ENCODE measurements at regions not wholly inside any gene's neighbourhood (a gene's known extent, or its start where the extent isn't known, plus 50 kb on each side); places are given as distances from the start of the nearest gene placed in this dataset.
"Not testable (repeated sequence)": the region's sequence is repeated elsewhere in the genome, so short reads cannot be mapped to it uniquely, and the experiment has no call there.

- in situ Hi-C loops (cut with MboI; ENCODE audit: low pct_unique_long_range_greater_than_20kb, low sequenced_read_pairs, unreplicated experiment) = no loop called here
- no peak for DNase-seq (ENCODE audit: low spot score)
- TF ChIP-seq, protein P1, sequence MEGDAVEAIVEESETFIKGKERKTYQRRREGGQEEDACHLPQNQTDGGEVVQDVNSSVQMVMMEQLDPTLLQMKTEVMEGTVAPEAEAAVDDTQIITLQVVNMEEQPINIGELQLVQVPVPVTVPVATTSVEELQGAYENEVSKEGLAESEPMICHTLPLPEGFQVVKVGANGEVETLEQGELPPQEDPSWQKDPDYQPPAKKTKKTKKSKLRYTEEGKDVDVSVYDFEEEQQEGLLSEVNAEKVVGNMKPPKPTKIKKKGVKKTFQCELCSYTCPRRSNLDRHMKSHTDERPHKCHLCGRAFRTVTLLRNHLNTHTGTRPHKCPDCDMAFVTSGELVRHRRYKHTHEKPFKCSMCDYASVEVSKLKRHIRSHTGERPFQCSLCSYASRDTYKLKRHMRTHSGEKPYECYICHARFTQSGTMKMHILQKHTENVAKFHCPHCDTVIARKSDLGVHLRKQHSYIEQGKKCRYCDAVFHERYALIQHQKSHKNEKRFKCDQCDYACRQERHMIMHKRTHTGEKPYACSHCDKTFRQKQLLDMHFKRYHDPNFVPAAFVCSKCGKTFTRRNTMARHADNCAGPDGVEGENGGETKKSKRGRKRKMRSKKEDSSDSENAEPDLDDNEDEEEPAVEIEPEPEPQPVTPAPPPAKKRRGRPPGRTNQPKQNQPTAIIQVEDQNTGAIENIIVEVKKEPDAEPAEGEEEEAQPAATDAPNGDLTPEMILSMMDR (IDR thresholded peaks at IDR 0.05; ENCODE audit: extremely low read depth, insufficient read depth, missing control alignments) = no peak
These were observed 246.5 kb upstream of the HS3ST1 start for GRCh38 chr4:11675051-11675800.

GRCh38 chr4:11670304-11670703 is 241.6 kb upstream of the HS3ST1 start:
- in situ Hi-C loops (cut with MboI; ENCODE audit: low pct_unique_long_range_greater_than_20kb, low sequenced_read_pairs, unreplicated experiment) = no loop called here
- TF ChIP-seq, protein P1 (IDR thresholded peaks at IDR 0.05; ENCODE audit: extremely low read depth, insufficient read depth, missing control alignments) = no peak
- DNase-seq (ENCODE audit: low spot score) = no peak

- in situ Hi-C loops (cut with MboI; ENCODE audit: low pct_unique_long_range_greater_than_20kb, low sequenced_read_pairs, unreplicated experiment) = no loop called here
- DNase-seq (ENCODE audit: low spot score) = no peak
- TF ChIP-seq, protein P1 (IDR thresholded peaks at IDR 0.05; ENCODE audit: extremely low read depth, insufficient read depth, missing control alignments) = no peak
These were observed 240.5 kb upstream of the HS3ST1 start for GRCh38 chr4:11669156-11669555.

DNA sequence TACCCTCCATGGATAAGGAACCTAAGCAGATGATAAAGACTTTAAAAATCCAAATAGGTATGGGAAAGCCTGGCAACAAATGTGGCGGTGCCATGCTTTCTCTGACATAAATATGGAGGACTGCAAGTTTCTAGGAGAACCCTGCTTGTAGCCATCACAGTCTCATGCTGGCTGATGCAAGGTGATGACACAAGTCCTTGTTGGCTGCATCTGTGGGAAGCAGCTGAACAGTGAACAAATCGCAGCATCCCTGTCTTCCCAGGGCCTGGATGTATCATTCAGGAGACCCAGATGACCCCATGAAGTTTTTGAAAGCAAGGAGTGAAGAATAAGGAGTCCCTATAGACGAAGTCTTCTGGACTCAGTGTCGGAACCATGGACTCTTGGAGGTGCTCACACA is 234.4 kb upstream of the HS3ST1 start:
- in situ Hi-C loops (cut with MboI; ENCODE audit: low pct_unique_long_range_greater_than_20kb, low sequenced_read_pairs, unreplicated experiment) = no loop called here
- no peak for DNase-seq (ENCODE audit: low spot score)
- TF ChIP-seq, protein P1 (IDR thresholded peaks at IDR 0.05; ENCODE audit: extremely low read depth, insufficient read depth, missing control alignments) = no peak

- DNase-seq (ENCODE audit: low spot score) = no peak
- TF ChIP-seq, protein P1 (IDR thresholded peaks at IDR 0.05; ENCODE audit: extremely low read depth, insufficient read depth, missing control alignments) = no peak
These were observed 222.3 kb upstream of the HS3ST1 start for GRCh38 chr4:11650801-11651596.

GRCh38 chr4:11647433-11647832 is 218.7 kb upstream of the HS3ST1 start:
- TF ChIP-seq, protein P1 (IDR thresholded peaks at IDR 0.05; ENCODE audit: extremely low read depth, insufficient read depth, missing control alignments) = no peak
- in situ Hi-C loops (cut with MboI; ENCODE audit: low pct_unique_long_range_greater_than_20kb, low sequenced_read_pairs, unreplicated experiment) = no loop called here

More at GRCh38 chr4:11650801-11651596, 222.3 kb upstream of the HS3ST1 start:
- in situ Hi-C loops (cut with MboI; ENCODE audit: low pct_unique_long_range_greater_than_20kb, low sequenced_read_pairs, unreplicated experiment) = no loop called here

GRCh38 chr4:11643081-11643480 is 214.4 kb upstream of the HS3ST1 start:
- in situ Hi-C loops (cut with MboI; ENCODE audit: low pct_unique_long_range_greater_than_20kb, low sequenced_read_pairs, unreplicated experiment); DNase-seq (ENCODE audit: low spot score): not testable (repeated sequence)

More at GRCh38 chr4:11647433-11647832, 218.7 kb upstream of the HS3ST1 start:
- DNase-seq (ENCODE audit: low spot score) = no peak

All from GM13977 (cell line).